ENCODE measurements at regions not wholly inside any gene's neighbourhood (a gene's known extent, or its start where the extent isn't known, plus 50 kb on each side); places are given as distances from the start of the nearest gene placed in this dataset.
"Not testable (repeated sequence)": the region's sequence is repeated elsewhere in the genome, so short reads cannot be mapped to it uniquely, and the experiment has no call there.

GRCh38 chr4:189870511-189871234 lies 70.0 kb upstream of the FRG1 start:
- no peaks in the 10 kb centered on the region for H3K27me3 ChIP-seq (ENCODE audit: low read depth, low read length)

GRCh38 chr4:189874591-189874990 lies 66.1 kb upstream of the FRG1 start:
- Histone ChIP-seq H3K79me2 (ENCODE audit: low read length) (no peaks in the 10 kb centered on the region), H3K27me3 (ENCODE audit: low read depth, low read length) (no peaks in the 10 kb centered on the region), H2AFZ (ENCODE audit: low read depth, low read length) (no peak overlapping the region), H3K4me3 (ENCODE audit: low read length) (no peak overlapping the region), H3K27ac (ENCODE audit: low read length) (no peak overlapping the region), H3K9me3 (ENCODE audit: insufficient read depth, low read length) (no peaks in the 10 kb centered on the region), H3K9ac (ENCODE audit: low read length) (no peak overlapping the region), H3K4me1 (ENCODE audit: low read length) (no peaks in the 10 kb centered on the region), H3K4me2 (ENCODE audit: low read length) (no peak overlapping the region), H4K20me1 (ENCODE audit: insufficient read depth, low read length) (no peaks in the 10 kb centered on the region), H3K36me3 (replicated peaks; ENCODE audit: low read depth, low read length) (no peaks in the 10 kb centered on the region)
- no peak for TF ChIP-seq CTCF (IDR thresholded peaks at IDR 0.05; ENCODE audit: low read depth, low read length)
- no peak for TF ChIP-seq EZH2phosphoT487 (IDR thresholded peaks at IDR 0.05; ENCODE audit: low read depth)

More at GRCh38 chr4:189870511-189871234, 70.0 kb upstream of the FRG1 start:
- Histone ChIP-seq H3K79me2 (ENCODE audit: low read length) (no peaks in the 10 kb centered on the region), H3K4me3 (ENCODE audit: low read length) (no peak overlapping the region), H3K27ac (ENCODE audit: low read length) (no peak overlapping the region), H3K4me2 (ENCODE audit: low read length) (no peak overlapping the region), H3K36me3 (replicated peaks; ENCODE audit: low read depth, low read length) (no peaks in the 10 kb centered on the region), H2AFZ (ENCODE audit: low read depth, low read length) (no peak overlapping the region), H4K20me1 (ENCODE audit: insufficient read depth, low read length) (no peaks in the 10 kb centered on the region), H3K9ac (ENCODE audit: low read length) (no peak overlapping the region), H3K9me3 (ENCODE audit: insufficient read depth, low read length) (no peaks in the 10 kb centered on the region), H3K4me1 (ENCODE audit: low read length) (no peaks in the 10 kb centered on the region)
- TF ChIP-seq CTCF (IDR thresholded peaks at IDR 0.05; ENCODE audit: low read depth, low read length): no peak
- no peak for TF ChIP-seq EZH2phosphoT487 (IDR thresholded peaks at IDR 0.05; ENCODE audit: low read depth)

GRCh38 chr4:189881190-189881589 lies 59.5 kb upstream of the FRG1 start:
- H3K4me1 ChIP-seq (ENCODE audit: low read length); H3K9ac ChIP-seq (ENCODE audit: low read length); H3K27me3 ChIP-seq (ENCODE audit: low read depth, low read length); H3K4me3 ChIP-seq (ENCODE audit: low read length); H2AFZ ChIP-seq (ENCODE audit: low read depth, low read length); H3K9me3 ChIP-seq (ENCODE audit: insufficient read depth, low read length); H3K36me3 ChIP-seq (replicated peaks; ENCODE audit: low read depth, low read length); H3K4me2 ChIP-seq (ENCODE audit: low read length); H3K27ac ChIP-seq (ENCODE audit: low read length); H4K20me1 ChIP-seq (ENCODE audit: insufficient read depth, low read length); H3K79me2 ChIP-seq (ENCODE audit: low read length): not testable (repeated sequence)

GRCh38 chr4:189888407-189888806 lies 52.3 kb upstream of the FRG1 start:
- H3K4me3 ChIP-seq (ENCODE audit: low read length); H3K27ac ChIP-seq (ENCODE audit: low read length); H3K9ac ChIP-seq (ENCODE audit: low read length); H3K4me1 ChIP-seq (ENCODE audit: low read length); H3K27me3 ChIP-seq (ENCODE audit: low read depth, low read length); H3K9me3 ChIP-seq (ENCODE audit: insufficient read depth, low read length); H3K79me2 ChIP-seq (ENCODE audit: low read length); H3K4me2 ChIP-seq (ENCODE audit: low read length); H2AFZ ChIP-seq (ENCODE audit: low read depth, low read length); H4K20me1 ChIP-seq (ENCODE audit: insufficient read depth, low read length); H3K36me3 ChIP-seq (replicated peaks; ENCODE audit: low read depth, low read length): not testable (repeated sequence)
